ENCODE measurements at regions not wholly inside any gene's neighbourhood (a gene's known extent, or its start where the extent isn't known, plus 50 kb on each side); places are given as distances from the start of the nearest gene placed in this dataset.

- TF ChIP-seq CTCF (IDR thresholded peaks at IDR 0.05; ENCODE audit: low read depth, low read length) (no peak), EZH2phosphoT487 (IDR thresholded peaks at IDR 0.05; ENCODE audit: low read depth) (no peak)
Measured at GRCh38 chr6:67888886-67889681, 746.0 kb upstream of the ADGRB3 start.
